ENCODE measurements at regions not wholly inside any gene's neighbourhood (a gene's known extent, or its start where the extent isn't known, plus 50 kb on each side); places are given as distances from the start of the nearest gene placed in this dataset.

DNA sequence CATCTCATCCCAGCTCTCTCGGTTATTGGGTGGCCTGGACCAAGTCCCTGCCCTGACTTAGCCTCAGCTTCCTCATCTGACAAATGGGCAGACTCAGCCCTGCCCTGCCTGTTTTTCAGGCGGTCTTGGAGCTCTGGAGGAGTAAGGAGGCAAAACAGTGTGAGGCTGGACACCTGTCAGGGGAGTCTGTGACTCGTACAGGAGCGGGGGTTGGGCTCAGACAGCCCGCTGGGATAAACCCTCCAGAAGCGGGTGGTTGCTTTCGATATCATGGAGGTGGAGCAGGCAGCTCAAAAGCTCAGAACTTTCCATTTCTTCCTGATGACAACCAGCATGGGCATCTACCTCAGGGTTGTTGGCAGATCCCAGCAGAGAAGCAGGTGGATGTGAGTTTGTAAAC lies 72.9 kb upstream of the GGTA1 start:
- DNase-seq: no peak

DNA sequence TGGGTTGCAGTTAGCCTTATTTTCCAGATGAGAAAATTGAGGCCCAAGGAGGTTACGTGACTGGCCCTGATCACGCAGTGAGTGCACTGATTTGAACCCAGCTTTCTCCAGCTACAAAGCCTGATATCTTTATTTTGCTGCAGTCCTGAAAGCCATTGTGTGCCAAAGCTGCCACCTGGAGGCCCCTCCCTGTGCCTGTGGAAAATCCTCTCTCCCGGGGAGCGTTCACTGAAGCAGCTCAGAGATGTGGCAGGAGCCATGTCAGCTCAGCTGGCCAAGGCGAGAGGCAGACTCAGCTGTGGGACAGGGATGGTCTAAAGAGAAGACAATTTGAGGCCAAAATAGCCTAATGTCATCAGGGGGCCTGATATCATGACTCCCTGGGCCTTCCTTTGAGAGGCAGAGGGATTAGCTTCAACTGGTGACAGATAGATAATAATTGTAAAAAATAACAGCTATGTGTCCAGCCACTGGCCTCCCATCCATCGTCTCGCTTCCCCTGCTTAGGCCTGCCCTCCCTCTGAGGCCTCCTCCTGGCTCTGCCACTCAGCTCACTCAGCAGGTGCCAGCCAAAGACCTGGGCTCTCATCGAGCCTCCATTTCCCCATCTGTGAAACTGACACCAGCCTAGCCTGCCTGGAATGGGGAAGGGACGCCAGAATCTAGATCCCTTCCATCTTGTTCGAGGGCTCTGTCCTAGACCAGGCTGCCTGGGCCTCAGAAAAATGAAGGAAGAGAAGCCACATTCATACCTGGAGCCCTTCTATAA lies 74.3 kb upstream of the GGTA1 start:
- no peak for DNase-seq

DNA sequence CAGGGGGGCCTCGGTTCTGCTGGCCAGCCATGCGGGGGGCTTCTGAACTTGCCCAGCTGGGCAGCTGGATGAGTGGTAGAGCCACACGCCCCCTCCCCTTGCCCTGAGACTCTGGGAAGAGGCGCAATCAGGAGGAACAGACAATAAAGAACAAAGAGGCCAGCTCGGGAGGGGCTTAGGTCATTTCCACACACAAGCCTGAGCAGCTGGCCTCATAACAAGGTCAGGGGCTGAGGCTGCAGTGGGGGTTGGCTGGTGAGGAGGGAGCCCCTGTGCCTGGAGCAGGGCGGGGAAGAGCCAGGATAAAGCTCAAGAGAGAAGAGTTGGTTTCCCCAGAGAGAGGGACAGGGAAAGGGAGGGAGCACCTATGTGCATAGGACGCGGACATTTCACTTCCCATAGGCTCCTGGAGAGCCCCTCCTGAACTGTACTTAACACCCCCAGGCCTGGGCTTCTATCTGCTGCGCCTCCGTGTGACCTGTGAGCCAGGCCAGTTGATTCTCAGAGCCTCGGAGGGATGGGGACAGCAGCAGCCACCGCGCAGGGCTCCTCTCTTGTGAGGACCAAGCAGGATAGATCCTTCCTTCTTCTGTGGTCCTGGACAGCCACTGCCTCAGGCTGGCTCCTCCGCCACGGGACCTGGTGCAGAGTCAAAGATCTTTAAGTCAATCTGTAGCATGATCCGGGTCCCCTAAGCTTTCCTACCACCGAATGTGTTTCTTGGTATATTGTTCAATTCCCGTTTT lies 75.3 kb upstream of the GGTA1 start:
- DNase-seq: no peak

DNA sequence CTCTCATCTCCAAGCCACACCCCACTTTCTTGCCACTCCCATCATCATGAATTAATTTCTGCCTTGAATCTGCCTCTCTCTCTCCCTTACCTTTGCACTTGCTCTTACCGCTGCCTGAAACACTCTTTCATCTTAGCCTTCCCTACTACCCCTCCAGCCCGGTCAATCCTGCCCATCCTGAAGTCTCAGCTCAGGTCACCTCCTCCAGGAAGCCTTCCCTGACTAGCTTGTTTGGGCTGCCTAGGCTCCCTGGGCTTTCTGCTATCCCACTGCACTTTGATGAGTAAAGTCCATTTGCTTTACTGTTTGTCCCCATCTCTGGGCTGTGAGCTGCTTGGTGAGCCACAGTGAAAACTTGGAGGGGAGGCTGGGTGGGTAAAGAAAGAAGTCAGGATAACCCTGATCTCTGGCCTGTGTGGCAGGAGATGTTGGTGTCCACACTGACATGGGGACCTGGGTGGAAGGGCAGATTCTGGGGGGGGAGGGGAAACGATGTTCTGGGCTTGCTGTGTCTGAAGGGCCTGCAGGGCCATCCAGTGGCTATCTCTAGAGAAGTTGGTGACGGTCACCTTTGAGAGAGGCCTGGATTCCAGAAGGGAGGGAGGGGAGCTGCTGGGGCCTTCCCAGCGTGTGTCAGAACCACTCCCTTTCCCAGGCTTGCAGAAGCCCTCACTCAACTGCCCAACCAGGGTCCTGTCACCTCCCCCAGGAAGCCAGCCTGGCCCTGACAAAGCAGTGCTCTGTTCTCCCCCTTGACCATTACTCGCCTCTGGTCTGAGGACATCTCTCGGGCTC lies 75.0 kb upstream of the DAB2IP start:
- no peak for DNase-seq

DNA sequence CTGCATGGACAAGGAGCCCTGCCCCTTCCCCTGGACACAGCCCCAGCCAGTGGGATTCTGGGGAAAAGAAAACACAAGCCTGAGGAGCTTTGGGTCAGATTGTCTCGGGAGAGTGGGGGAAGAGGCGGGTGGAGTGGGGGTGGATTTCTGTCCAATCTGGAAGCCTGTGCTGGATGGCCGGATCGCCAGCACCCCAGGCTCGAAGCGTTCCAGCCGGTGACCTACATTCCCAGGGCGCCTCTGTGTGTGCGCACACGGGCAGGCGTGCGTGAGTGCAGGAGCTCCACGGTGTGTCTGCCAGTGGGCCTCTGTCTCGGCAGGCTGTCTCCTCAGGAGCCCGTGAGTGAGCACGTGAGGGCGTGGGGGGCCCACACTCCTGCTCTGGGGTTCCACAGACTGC lies 74.3 kb upstream of the DAB2IP start:
- DNase-seq: no peak

DNA sequence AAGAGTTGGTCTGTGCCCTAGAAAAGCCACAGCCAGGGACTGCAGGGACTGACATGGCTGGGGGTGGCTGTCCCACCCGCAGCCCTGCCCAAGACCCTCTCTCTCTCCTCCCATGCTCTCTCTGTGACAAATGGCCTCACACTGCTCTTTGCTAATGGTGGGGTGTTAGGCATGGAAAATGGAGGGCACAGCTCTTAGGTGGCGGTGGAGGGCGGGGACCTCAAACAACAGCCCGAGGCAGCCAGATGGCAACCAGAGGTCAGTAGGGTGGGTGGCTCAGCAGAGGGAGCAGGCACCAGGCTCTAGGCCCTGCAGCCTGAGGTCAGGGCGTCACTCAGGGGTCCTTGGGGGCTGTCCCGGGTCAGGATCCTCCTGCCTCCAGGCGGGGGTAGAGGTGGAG lies 73.9 kb upstream of the DAB2IP start:
- DNase-seq: no peak

DNA sequence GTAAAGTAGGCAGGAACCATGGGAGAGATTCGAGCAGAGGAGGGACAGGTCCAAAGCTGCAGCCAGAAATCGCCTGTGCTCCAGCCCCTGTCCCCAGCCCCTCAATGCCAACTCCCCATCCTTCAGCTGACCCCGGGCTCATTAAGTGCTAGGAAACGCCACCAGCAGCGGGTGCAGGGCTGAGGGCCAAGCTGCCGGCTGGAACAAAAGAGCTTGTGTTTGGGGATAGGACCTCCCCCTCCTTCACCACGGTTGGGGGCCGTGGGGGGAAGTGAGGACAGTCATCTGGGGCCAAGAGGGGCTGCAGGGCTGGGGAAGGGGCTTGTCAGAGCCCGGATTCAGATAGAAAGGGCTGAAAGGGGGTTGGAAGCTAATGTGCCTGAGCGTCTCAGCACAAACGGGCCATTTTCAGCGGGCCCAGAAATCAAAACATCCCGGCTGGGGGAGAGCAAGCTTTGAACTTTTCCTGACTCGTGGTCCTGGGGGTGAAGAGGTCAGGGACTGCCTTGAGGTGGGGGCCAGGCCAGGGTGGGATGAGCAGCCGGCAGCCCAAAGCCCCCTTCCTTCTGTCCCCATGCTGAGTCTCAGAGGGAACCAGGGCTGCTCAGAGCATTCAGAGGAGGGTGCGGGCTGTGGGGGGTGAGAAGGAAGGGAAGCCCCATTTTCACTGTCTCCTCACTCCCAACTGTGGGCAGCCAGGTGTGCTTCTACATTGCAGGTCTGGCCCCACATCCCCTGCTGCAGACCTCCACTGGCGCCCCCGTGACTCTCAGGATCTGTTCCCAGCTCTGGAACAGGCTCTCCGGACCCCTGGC lies 69.4 kb upstream of the DAB2IP start:
- no peak for DNase-seq

DNA sequence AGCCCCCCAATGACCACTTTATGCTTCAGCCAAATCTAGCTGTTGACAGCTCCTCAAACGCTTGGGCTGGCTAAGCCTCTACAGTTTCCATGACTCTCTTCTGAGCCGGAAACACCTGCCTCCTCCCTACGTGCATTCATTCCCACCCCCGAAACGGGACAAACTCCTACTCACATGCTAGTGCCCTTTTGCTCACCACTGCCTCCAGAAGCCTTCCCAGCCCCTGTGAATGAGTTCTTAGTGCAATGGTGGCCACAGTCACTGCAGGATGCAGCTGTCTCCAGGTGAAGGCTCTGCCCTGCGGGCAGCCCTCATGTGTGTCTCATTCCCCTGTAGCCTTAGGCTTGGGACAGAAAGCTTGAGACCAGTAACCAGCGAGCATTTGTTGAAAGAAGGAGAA lies 68.8 kb upstream of the DAB2IP start:
- no peak for DNase-seq

DNA sequence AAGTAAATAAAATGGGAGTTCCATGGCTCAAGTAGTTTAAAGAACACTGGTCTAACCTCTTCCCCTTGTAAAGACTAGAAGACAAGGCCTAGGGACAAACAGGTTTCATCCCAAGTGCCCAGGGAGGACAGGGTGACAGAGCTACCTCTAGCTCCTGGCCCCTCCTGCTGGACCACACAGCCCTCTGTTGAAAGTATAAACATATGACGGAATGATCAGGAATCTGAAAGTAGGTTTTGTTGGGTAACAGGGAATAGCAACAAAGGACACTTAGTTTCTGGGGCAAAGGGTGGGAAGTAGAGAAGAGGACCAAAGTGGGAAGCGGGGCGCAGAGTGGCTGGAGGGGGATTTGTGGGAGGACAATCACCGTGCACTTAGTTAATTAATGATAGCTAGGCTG lies 67.0 kb upstream of the DAB2IP start:
- no peak for DNase-seq

DNA sequence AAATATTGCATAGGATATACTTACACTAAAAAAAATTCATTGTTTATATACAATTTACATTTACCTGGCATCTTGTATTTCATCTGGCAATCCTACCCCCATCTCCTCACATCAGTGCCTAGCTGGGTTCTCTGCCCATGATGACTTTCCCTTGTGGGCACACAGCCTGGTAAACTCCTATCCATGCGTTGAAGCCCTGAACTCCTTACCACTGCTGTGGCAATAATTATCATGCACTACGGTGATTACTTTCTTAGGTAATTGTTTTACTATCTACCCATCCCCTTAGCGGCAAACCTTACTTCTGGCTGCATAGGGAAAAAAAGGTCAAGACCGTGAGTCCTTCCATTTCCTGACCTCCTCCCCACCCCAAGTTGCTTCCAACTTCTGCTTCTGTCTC lies 63.6 kb upstream of the DAB2IP start:
- DNase-seq: no peak

DNA sequence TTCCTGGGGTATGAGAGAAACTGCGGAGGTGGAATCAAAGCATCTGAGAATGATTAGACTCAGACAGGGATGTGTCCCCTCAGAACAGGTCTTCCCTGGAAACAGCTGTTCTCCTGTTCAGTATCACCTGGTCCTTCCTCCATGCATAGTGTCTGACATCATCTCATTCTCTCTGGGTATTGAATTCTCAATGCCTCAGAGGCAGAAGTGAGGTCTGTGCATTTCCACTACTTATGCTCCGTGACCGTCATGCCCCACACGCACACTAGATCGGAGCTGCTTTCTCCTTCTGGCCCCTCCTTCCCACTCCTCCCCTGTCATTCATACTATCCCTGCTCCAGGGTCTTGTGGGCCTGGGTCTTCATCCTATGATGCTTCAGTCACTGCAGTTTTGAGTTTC lies 61.4 kb upstream of the DAB2IP start:
- no peak for DNase-seq

DNA sequence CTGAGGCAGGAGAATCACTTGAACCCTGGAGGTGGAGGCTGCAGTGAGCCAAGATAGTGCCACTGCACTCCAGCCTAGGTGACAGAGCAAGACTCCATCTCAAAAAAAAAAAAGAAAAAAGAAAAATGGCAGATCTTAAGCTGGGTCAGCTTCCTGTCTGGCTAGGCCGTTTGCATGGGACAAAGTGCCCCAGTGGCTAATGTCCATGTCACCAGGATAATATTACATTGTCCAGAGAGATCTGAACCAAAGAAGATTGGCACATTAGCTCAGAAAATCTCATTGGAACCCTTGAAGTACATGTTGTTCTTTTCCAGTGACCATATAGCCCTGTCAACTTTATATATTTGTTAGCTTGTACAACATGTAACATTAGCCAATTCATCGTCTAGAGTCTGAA lies 59.2 kb upstream of the DAB2IP start:
- no peak for DNase-seq

DNA sequence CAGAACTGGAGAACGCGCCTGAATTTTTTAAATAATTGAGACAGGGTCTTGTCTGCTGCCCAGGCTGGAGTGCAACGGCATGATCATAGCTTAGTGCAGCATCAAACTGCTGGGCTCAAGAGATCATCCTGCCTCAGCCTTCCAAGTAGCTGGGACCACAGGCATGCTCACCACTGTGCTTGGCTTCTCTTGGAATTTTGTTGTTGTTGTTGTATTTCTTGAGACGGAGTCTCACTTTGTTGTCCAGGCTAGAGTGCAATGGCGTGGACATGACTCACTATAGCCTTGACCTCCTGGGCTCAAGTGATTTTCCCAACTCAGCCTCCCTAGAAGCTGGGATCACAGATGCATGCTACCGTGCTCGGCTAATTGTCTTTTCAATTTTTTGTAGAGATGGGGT lies 58.4 kb upstream of the DAB2IP start:
- DNase-seq: no peak

DNA sequence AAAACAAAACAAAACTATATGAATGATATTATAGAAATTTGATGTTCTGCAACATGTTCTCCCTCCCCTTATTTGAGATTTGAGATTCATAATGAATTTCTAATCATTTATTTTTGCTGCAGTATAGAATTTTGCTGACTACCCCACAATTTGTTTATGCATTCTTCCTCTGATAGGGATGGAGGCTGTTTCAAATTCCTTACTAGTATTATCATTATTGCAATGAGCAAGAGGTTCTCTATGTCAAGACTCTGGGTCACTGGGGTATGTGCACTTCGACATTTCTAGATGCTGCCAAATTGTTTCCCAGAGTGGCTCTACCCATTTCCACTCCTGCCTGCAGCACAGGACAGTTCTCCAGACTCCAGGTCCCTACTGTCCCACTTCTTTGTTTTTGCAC lies 54.9 kb upstream of the DAB2IP start:
- no peak for DNase-seq

DNA sequence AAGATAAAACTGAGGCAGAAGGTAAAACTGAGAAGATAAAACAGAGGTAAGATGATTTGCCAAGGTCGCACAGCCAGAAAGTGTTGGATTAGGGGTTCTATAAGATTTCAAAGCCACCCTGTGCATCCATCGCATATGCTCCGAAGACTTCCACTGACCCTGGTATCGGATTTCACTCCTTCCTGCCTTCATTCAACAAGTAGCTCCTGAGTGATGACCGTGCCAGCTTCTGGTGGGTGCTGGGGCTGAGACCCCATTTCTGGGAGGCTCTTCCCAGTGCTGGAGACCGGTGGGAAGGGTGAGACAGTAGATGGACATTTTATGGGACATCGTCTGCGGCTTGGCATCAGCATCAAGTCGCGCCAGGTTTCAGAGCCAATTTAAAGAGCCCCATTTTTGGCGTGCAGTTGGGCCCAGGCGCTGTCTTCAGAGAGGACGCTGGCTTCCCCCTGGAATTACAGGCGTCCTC lies 53.7 kb upstream of the DAB2IP start:
- no peak for DNase-seq

DNA sequence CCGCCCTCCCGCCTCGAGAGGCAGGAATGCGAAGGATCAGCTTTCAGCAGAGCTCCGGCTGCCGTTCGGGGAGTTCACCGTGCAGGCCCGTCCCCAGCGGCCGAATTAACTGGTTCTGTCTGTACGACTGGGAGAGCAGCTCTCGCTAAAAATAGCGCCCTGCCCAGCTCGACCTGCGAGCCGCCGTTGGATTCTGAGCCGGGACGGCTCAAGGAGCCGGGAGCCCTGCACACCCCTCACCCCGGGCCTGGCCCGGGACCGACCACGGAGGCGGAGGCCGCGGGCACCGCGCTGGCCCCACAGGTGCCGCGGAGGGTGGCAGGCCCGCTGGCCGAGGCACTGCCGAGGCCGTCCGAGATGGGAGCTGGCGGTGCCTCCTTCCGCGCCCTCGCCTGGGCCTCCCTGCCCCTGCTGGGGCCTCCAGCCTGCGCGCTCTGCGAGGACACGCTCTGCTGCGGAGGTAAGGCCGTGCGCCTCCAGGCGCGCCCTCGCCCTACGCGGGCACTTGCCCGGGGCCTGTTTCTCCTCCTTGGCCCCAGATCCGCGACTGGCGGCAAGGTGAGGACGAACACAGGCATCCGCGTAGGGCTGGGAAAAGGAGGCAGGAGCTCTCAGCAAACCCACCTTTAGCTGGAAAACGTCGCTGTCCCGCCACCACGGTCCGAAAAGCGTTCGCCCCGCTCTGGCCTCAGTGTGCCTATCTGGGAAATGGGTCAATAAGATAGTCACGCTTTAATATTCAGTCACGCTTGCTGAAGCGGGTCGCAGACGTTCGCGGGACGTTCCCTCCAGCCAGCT lies 53.1 kb upstream of the DAB2IP start:
- DNase-seq: no peak

DNA sequence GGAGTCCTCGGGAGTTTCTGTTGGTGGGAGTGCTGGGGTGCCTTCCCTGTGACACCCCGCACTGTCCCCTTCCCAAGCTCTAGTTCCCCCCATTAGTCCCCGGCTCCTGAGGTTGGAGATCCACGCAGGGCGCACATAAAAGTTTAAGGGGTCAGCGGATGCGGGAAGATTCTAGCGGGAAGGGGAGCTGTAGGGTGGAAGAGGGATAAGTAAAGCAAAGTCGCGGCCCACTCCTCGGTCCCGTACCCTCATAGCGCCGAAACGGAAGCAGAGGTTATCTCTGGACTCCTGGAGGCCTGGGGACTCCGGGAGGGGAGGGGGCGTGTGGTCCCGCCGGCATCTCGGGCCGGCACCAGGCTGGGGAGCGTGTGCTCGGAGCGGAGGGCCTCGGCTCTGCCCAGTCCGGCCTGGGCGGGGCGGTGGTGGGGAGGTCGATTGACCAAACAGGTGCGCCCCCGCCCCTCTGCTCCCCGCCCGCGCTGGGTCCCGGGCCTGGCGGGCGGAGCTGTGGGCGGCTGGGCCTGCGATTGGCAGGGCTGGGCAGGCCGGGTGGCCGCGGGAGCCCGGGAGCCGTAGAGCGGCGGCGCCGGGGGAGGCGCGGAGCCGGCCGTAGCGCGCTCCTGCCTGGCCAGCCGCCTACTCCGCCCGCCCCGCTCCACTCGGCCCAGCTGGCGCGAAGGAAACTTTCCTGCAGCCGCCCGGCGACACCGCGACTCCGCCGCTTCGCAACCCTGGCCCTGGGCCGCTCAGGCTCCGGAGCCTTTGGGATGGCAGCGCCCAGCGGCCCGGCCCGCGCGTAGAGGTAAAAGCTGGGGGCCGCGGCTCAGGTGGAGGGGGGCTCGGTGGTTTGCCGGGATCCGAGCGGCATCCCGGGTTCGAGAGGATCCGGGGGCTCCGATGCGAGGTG lies 52.2 kb upstream of the DAB2IP start:
- no peak for DNase-seq

DNA sequence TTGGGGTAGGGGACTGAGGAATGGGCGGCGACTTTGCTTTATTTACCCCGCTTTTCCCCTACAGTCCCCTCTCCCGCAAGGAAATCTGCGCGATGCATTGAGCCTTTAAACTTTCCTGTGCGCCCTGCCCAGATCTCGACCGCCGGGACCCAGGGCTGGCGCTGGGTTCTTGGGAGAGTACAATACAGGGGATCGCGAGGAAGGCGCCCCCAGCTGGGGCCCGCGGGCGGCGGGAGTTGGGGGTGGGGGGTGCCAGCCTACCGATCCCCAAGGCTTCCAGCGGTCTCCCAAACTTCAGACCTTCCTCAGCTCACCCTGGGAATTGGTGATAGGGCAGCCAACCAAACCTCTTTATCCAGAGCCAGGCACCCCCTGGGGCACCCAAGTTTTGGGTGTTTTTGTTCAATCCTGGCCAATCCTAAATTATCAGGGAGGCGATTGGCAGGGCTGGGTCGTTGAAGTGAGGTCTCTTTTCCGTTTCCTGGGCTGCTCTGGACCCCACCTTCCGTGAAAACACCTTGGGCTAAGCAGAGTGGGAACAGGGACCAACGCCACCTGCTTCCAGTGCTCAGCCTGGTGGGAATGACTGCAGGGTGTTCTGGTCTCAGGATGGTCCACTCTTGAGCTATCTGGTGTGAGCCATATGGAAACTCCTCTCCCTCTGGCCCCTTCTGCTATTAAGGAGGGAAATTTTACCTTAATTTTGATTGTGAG lies 51.4 kb upstream of the DAB2IP start:
- no peak for DNase-seq

DNA sequence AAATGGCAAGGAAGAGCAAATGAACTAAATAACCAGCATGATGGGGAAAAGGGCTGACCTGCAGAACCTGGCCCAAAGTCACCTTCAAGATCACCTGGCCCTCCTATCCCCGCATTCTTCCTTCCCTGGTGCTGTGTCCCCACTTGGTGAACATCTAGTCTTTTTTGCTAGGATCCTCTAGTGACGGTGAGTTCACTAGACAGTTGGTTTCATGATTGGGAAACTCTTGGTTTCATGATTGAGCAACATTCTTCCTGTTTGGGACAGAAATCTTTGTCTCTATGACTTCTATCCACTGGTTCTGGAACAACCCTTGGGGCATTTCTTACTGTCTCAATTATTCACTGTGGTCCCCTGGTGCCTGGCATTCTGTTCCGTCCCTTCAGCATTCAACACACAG lies 50.2 kb upstream of the DAB2IP start:
- no peak for DNase-seq
